ENCODE measurements at regions not wholly inside any gene's neighbourhood (a gene's known extent, or its start where the extent isn't known, plus 50 kb on each side); places are given as distances from the start of the nearest gene placed in this dataset.
A peak's percentile ranks its signal among the peaks of the same experiment; 100 is the strongest.

DNA sequence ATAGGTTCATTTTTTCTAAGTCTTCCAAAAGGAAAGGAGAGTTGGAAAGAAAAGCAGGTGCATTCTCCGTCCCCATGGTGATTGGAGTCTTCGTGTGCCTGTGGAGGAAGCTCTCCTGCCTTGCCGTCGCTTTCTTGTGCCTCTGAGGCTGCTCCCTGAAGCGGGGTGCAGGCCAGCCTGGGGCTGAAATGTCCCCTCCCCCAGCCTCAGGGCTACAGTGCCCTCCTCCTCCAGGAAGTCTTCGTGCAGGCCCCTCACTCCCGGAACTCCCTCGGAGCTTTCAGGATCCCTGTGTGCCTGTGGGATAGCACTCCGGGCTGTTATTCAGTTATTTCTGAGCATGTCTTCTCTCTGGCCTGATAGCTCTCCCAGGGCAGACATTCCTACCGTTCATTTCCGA is 569.2 kb downstream of the VRK1 start:
- no peaks in the 10 kb centered on the region for H3K9me3 ChIP-seq (ENCODE audit: insufficient read depth, low read length)
- peak overlapping the region; percentile 4 for H3K9ac ChIP-seq (ENCODE audit: insufficient read length, low read depth)
- peak; percentile 46 for DNase-seq (ENCODE audit: low read depth, low spot score)
- no peaks in the 10 kb centered on the region for H3K27me3 ChIP-seq (ENCODE audit: insufficient read depth, insufficient read length)
- no peaks in the 10 kb centered on the region for H3K36me3 ChIP-seq (ENCODE audit: insufficient read depth, insufficient read length, low read length)
- H3K4me3 ChIP-seq (ENCODE audit: insufficient read length, low read depth) = no peak overlapping the region
- H3K4me1 ChIP-seq (ENCODE audit: insufficient read depth, insufficient read length) = peaks cover 2% of the 10 kb centered on the region
- no peak for TF ChIP-seq SUZ12 (IDR thresholded peaks at IDR 0.05; ENCODE audit: extremely low read depth, insufficient read depth, insufficient read length)
- no peak for TF ChIP-seq YY1 (IDR thresholded peaks at IDR 0.05; ENCODE audit: insufficient read depth, insufficient read length)
- TF ChIP-seq ZNF274 (IDR thresholded peaks at IDR 0.05; ENCODE audit: low read depth, low read length) = no peak

DNA sequence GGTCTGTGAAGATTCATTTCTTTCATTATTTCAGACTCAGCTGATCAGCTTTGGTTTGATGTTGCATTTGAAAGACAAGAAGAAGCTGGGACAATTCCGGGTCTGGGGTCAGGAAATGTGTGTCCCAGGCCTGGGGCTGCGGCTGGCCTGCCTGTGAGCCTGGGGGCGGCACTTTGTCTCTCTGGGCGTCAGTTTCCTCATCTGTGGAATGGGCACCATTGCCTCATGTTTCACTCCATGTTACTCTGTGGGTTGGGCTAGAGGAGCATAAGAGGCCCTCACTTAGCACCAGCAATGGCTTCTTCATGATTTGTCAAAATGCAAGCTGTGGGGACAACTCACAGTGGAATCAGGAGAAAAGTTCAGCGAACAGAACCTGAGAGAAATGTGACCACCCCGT is 570.1 kb downstream of the VRK1 start:
- TF ChIP-seq ZNF274 (IDR thresholded peaks at IDR 0.05; ENCODE audit: low read depth, low read length) = no peak
- no peak for TF ChIP-seq YY1 (IDR thresholded peaks at IDR 0.05; ENCODE audit: insufficient read depth, insufficient read length)
- TF ChIP-seq SUZ12 (IDR thresholded peaks at IDR 0.05; ENCODE audit: extremely low read depth, insufficient read depth, insufficient read length) = no peak
- Histone ChIP-seq H3K9me3 (ENCODE audit: insufficient read depth, low read length) (no peaks in the 10 kb centered on the region), H3K4me1 (ENCODE audit: insufficient read depth, insufficient read length) (peaks cover 2% of the 10 kb centered on the region), H3K9ac (ENCODE audit: insufficient read length, low read depth) (no peak overlapping the region), H3K36me3 (ENCODE audit: insufficient read depth, insufficient read length, low read length) (no peaks in the 10 kb centered on the region), H3K4me3 (ENCODE audit: insufficient read length, low read depth) (no peak overlapping the region), H3K27me3 (ENCODE audit: insufficient read depth, insufficient read length) (no peaks in the 10 kb centered on the region)
- DNase-seq (ENCODE audit: low read depth, low spot score) = no peak

DNA sequence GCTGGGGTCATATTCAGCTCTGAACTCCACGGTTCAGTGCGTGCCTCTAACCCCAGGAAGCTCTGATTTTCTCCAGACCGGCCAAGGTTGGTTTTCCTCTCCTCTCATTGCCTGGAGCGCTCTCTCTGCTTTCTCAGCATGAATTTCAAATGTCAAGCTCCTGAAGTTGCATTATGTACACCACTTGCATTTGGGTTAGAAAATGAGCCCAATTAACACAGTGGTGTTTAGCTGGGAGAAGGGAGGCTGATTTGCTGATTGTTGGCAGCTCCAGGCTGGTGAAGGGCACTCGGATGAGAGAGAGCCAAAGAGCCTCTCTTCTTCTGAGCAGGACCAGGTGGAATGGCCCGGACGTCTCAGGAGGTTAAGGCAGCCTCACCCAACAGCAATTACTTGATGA is 570.9 kb downstream of the VRK1 start:
- no peak for TF ChIP-seq SUZ12 (IDR thresholded peaks at IDR 0.05; ENCODE audit: extremely low read depth, insufficient read depth, insufficient read length)
- no peak for TF ChIP-seq ZNF274 (IDR thresholded peaks at IDR 0.05; ENCODE audit: low read depth, low read length)
- TF ChIP-seq YY1 (IDR thresholded peaks at IDR 0.05; ENCODE audit: insufficient read depth, insufficient read length) = no peak
- H3K4me1 ChIP-seq (ENCODE audit: insufficient read depth, insufficient read length) = peaks cover 2% of the 10 kb centered on the region
- no peaks in the 10 kb centered on the region for H3K9me3 ChIP-seq (ENCODE audit: insufficient read depth, low read length)
- no peaks in the 10 kb centered on the region for H3K27me3 ChIP-seq (ENCODE audit: insufficient read depth, insufficient read length)
- no peak overlapping the region for H3K9ac ChIP-seq (ENCODE audit: insufficient read length, low read depth)
- no peak overlapping the region for H3K4me3 ChIP-seq (ENCODE audit: insufficient read length, low read depth)
- DNase-seq (ENCODE audit: low read depth, low spot score) = no peak
- no peaks in the 10 kb centered on the region for H3K36me3 ChIP-seq (ENCODE audit: insufficient read depth, insufficient read length, low read length)

DNA sequence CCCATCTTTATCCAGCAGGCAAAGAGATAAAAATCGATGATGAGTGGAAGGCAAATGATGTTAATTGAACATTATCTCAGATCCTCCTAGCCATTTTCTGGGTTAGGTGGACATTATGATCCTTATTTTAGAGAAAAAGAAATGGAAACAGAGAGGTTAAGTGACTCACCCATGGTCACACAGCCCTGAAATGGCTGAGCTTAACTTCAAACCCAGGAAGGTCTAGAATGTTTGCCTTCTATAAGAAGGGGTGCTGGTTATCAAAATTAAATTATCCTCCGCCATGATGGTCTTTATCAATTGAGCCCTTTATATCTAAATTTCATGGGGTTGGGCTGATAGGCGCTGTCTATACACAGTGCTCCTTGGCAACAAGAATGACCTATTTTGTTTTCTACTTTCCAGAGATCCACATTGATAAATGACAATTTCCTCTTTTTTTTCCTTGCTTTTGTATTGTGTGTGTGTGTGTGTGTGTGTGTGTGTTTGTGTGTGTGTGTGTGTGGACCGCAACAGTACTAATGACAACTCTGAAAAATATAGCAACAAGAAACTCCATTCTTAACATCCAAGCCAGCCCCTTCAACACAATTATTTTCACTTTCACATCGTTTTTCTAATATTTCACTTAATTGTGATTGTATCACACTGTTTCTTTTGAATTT is 571.9 kb downstream of the VRK1 start:
- TF ChIP-seq SUZ12 (IDR thresholded peaks at IDR 0.05; ENCODE audit: extremely low read depth, insufficient read depth, insufficient read length) (no peak), ZNF274 (IDR thresholded peaks at IDR 0.05; ENCODE audit: low read depth, low read length) (no peak), YY1 (IDR thresholded peaks at IDR 0.05; ENCODE audit: insufficient read depth, insufficient read length) (no peak)
- Histone ChIP-seq H3K36me3 (ENCODE audit: insufficient read depth, insufficient read length, low read length) (no peaks in the 10 kb centered on the region), H3K27me3 (ENCODE audit: insufficient read depth, insufficient read length) (no peaks in the 10 kb centered on the region), H3K9ac (ENCODE audit: insufficient read length, low read depth) (no peak overlapping the region), H3K4me3 (ENCODE audit: insufficient read length, low read depth) (no peak overlapping the region), H3K4me1 (ENCODE audit: insufficient read depth, insufficient read length) (peaks cover 2% of the 10 kb centered on the region), H3K9me3 (ENCODE audit: insufficient read depth, low read length) (no peaks in the 10 kb centered on the region)
- no peak for DNase-seq (ENCODE audit: low read depth, low spot score)

DNA sequence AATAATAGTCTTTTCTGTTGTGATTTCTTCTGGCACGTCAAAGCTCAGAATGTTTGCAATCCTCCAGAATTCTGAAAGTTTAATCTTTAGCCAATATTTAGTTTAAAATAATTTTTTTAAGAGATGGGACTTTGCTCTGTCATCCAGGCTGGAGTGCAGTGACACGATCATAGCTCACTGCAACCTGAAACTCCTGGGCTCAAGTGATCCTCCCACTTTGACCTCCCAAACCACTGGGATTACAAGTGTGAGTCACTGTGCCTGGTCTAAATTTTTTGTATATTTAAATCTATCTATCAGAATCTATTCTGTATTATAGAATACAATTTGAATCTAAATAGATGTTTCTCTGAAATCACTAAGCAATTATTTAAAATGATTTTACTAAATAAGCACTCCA is 572.7 kb downstream of the VRK1 start:
- Histone ChIP-seq H3K27me3 (ENCODE audit: insufficient read depth, insufficient read length) (no peaks in the 10 kb centered on the region), H3K9me3 (ENCODE audit: insufficient read depth, low read length) (no peaks in the 10 kb centered on the region), H3K4me1 (ENCODE audit: insufficient read depth, insufficient read length) (peaks cover 2% of the 10 kb centered on the region), H3K9ac (ENCODE audit: insufficient read length, low read depth) (no peak overlapping the region), H3K36me3 (ENCODE audit: insufficient read depth, insufficient read length, low read length) (no peaks in the 10 kb centered on the region), H3K4me3 (ENCODE audit: insufficient read length, low read depth) (no peak overlapping the region)
- TF ChIP-seq SUZ12 (IDR thresholded peaks at IDR 0.05; ENCODE audit: extremely low read depth, insufficient read depth, insufficient read length) = no peak
- TF ChIP-seq ZNF274 (IDR thresholded peaks at IDR 0.05; ENCODE audit: low read depth, low read length) = no peak
- TF ChIP-seq YY1 (IDR thresholded peaks at IDR 0.05; ENCODE audit: insufficient read depth, insufficient read length) = no peak
- no peak for DNase-seq (ENCODE audit: low read depth, low spot score)

DNA sequence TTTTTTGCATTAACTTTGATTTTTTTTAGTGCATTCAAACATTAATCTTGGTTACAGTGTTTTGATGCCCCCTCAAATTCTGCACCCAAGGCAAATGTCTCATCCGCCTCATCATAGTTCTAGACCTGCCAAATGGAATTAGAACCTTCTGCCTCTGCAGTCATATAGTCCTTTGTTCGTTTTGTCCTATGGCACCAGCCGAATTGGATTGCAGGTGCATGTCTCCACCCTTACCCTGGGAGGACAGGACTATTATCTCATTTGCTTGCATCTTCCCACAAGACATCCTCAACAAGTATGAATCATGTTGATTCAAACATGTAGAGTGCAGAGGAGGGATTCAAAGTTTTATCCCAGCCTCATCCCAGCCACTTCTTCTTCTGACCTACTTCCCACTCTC is 579.1 kb downstream of the VRK1 start:
- no peaks in the 10 kb centered on the region for H3K36me3 ChIP-seq (ENCODE audit: insufficient read depth, insufficient read length, low read length)
- H3K9ac ChIP-seq (ENCODE audit: insufficient read length, low read depth) = no peak overlapping the region
- H3K9me3 ChIP-seq (ENCODE audit: insufficient read depth, low read length) = no peaks in the 10 kb centered on the region
- H3K4me1 ChIP-seq (ENCODE audit: insufficient read depth, insufficient read length) = peaks cover 6% of the 10 kb centered on the region
- TF ChIP-seq ZNF274 (IDR thresholded peaks at IDR 0.05; ENCODE audit: low read depth, low read length) (no peak), YY1 (IDR thresholded peaks at IDR 0.05; ENCODE audit: insufficient read depth, insufficient read length) (no peak), SUZ12 (IDR thresholded peaks at IDR 0.05; ENCODE audit: extremely low read depth, insufficient read depth, insufficient read length) (no peak)
- no peak overlapping the region for H3K4me3 ChIP-seq (ENCODE audit: insufficient read length, low read depth)
- no peak for DNase-seq (ENCODE audit: low read depth, low spot score)
- H3K27me3 ChIP-seq (ENCODE audit: insufficient read depth, insufficient read length) = no peaks in the 10 kb centered on the region

DNA sequence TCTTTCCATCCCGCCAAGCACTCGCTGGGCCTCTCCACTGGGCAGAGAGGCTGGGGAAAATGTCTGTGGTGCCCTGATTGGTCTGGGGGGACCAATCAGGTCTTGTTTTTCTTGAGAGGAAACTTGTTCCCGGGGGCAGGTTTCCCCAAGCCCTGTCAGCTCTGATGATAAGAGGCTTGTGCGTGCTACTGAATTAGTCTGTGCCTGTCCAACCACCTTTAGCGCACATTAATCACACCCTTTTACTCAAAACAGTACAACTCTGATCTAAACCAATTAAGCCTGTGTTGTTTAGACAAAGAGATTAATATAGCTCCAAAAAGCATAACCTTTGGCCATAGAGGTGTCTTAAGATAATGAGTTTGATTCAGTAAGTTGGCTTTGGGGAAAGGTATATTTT is 580.4 kb downstream of the VRK1 start:
- Histone ChIP-seq H3K27me3 (ENCODE audit: insufficient read depth, insufficient read length) (no peaks in the 10 kb centered on the region), H3K4me3 (ENCODE audit: insufficient read length, low read depth) (no peak overlapping the region), H3K4me1 (ENCODE audit: insufficient read depth, insufficient read length) (peaks cover 6% of the 10 kb centered on the region), H3K9ac (ENCODE audit: insufficient read length, low read depth) (no peak overlapping the region), H3K36me3 (ENCODE audit: insufficient read depth, insufficient read length, low read length) (no peaks in the 10 kb centered on the region), H3K9me3 (ENCODE audit: insufficient read depth, low read length) (no peaks in the 10 kb centered on the region)
- DNase-seq (ENCODE audit: low read depth, low spot score) = no peak
- no peak for TF ChIP-seq ZNF274 (IDR thresholded peaks at IDR 0.05; ENCODE audit: low read depth, low read length)
- TF ChIP-seq YY1 (IDR thresholded peaks at IDR 0.05; ENCODE audit: insufficient read depth, insufficient read length) = no peak
- no peak for TF ChIP-seq SUZ12 (IDR thresholded peaks at IDR 0.05; ENCODE audit: extremely low read depth, insufficient read depth, insufficient read length)
